ENCODE measurements at regions not wholly inside any gene's neighbourhood (a gene's known extent, or its start where the extent isn't known, plus 50 kb on each side); places are given as distances from the start of the nearest gene placed in this dataset.

GRCh38 chr16:48845261-48845660 lies 235.3 kb upstream of the N4BP1 start:
- H3K27ac ChIP-seq, result no peak overlapping the region
- TF ChIP-seq, protein P1, sequence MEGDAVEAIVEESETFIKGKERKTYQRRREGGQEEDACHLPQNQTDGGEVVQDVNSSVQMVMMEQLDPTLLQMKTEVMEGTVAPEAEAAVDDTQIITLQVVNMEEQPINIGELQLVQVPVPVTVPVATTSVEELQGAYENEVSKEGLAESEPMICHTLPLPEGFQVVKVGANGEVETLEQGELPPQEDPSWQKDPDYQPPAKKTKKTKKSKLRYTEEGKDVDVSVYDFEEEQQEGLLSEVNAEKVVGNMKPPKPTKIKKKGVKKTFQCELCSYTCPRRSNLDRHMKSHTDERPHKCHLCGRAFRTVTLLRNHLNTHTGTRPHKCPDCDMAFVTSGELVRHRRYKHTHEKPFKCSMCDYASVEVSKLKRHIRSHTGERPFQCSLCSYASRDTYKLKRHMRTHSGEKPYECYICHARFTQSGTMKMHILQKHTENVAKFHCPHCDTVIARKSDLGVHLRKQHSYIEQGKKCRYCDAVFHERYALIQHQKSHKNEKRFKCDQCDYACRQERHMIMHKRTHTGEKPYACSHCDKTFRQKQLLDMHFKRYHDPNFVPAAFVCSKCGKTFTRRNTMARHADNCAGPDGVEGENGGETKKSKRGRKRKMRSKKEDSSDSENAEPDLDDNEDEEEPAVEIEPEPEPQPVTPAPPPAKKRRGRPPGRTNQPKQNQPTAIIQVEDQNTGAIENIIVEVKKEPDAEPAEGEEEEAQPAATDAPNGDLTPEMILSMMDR (IDR thresholded peaks at IDR 0.05; ENCODE audit: poor library complexity), result no peak
- no peak for TF ChIP-seq EZH2phosphoT487 (IDR thresholded peaks at IDR 0.05; ENCODE audit: low read depth, severe bottlenecking, unreplicated experiment)
- no peak for TF ChIP-seq EZH2 (IDR thresholded peaks at IDR 0.05; ENCODE audit: borderline replicate concordance)
- no peaks in the 10 kb centered on the region for H3K79me2 ChIP-seq
- no peak for DNase-seq (ENCODE audit: low spot score)
- 36% methylated on average over 2 of the region's 2 CpGs for WGBS (ENCODE audit: low lambda C conversion rate, missing lambda C conversion rate)
- H4K20me1 ChIP-seq (ENCODE audit: insufficient read depth, poor library complexity, severe bottlenecking), result no peaks in the 10 kb centered on the region
- no peak overlapping the region for H3K4me2 ChIP-seq
- H3K9me3 ChIP-seq (ENCODE audit: low read depth), result no peaks in the 10 kb centered on the region
- H3K27me3 ChIP-seq, result no peaks in the 10 kb centered on the region
- H3K36me3 ChIP-seq (replicated peaks; ENCODE audit: insufficient read depth, low read depth), result no peaks in the 10 kb centered on the region
- H2AFZ ChIP-seq, result no peak overlapping the region
- H3K4me3 ChIP-seq, result no peak overlapping the region
- H3K4me1 ChIP-seq (ENCODE audit: insufficient read depth), result no peaks in the 10 kb centered on the region
- no peaks in the 10 kb centered on the region for H3K9me2 ChIP-seq (replicated peaks; ENCODE audit: insufficient read depth)

- H3K27me3 ChIP-seq, result no peaks in the 10 kb centered on the region
Measured at GRCh38 chr16:48838349-48838748, 228.4 kb upstream of the N4BP1 start.

GRCh38 chr16:48836636-48837035 lies 226.7 kb upstream of the N4BP1 start:
- no peak overlapping the region for H3K4me3 ChIP-seq

More at GRCh38 chr16:48838349-48838748, 228.4 kb upstream of the N4BP1 start:
- Histone ChIP-seq H3K36me3 (replicated peaks; ENCODE audit: insufficient read depth, low read depth) (no peaks in the 10 kb centered on the region), H3K4me3 (no peak overlapping the region), H4K20me1 (ENCODE audit: insufficient read depth, poor library complexity, severe bottlenecking) (no peaks in the 10 kb centered on the region), H2AFZ (no peak overlapping the region), H3K4me2 (no peak overlapping the region), H3K27ac (no peak overlapping the region), H3K4me1 (ENCODE audit: insufficient read depth) (no peaks in the 10 kb centered on the region), H3K9me2 (replicated peaks; ENCODE audit: insufficient read depth) (no peaks in the 10 kb centered on the region), H3K9me3 (ENCODE audit: low read depth) (no peaks in the 10 kb centered on the region), H3K79me2 (no peaks in the 10 kb centered on the region)
- 60% methylated on average over 1 of the region's 1 CpG for WGBS (ENCODE audit: low lambda C conversion rate, missing lambda C conversion rate)
- DNase-seq (ENCODE audit: low spot score), result no peak
- no peak for TF ChIP-seq EZH2phosphoT487 (IDR thresholded peaks at IDR 0.05; ENCODE audit: low read depth, severe bottlenecking, unreplicated experiment)
- no peak for TF ChIP-seq EZH2 (IDR thresholded peaks at IDR 0.05; ENCODE audit: borderline replicate concordance)
- TF ChIP-seq, protein P1 (IDR thresholded peaks at IDR 0.05; ENCODE audit: poor library complexity), result no peak

More at GRCh38 chr16:48836636-48837035, 226.7 kb upstream of the N4BP1 start:
- Histone ChIP-seq H3K9me2 (replicated peaks; ENCODE audit: insufficient read depth) (no peaks in the 10 kb centered on the region), H3K27ac (no peak overlapping the region), H3K4me2 (no peak overlapping the region), H2AFZ (no peak overlapping the region), H3K79me2 (no peaks in the 10 kb centered on the region), H3K27me3 (no peaks in the 10 kb centered on the region), H3K9me3 (ENCODE audit: low read depth) (no peaks in the 10 kb centered on the region), H3K4me1 (ENCODE audit: insufficient read depth) (no peaks in the 10 kb centered on the region), H4K20me1 (ENCODE audit: insufficient read depth, poor library complexity, severe bottlenecking) (no peaks in the 10 kb centered on the region), H3K36me3 (replicated peaks; ENCODE audit: insufficient read depth, low read depth) (no peaks in the 10 kb centered on the region)
- TF ChIP-seq EZH2 (IDR thresholded peaks at IDR 0.05; ENCODE audit: borderline replicate concordance), result no peak
- TF ChIP-seq, protein P1 (IDR thresholded peaks at IDR 0.05; ENCODE audit: poor library complexity), result no peak
- no peak for TF ChIP-seq EZH2phosphoT487 (IDR thresholded peaks at IDR 0.05; ENCODE audit: low read depth, severe bottlenecking, unreplicated experiment)
- WGBS (ENCODE audit: low lambda C conversion rate, missing lambda C conversion rate), result 49% methylated on average over 4 of the region's 4 CpGs
- DNase-seq (ENCODE audit: low spot score), result no peak

Data from hepatocyte (in vitro differentiated cells).